Activated naive CD4-positive, alpha-beta T cell (primary cell): ENCODE measurements at regions not wholly inside any gene's neighbourhood (a gene's known extent, or its start where the extent isn't known, plus 50 kb on each side); places are given as distances from the start of the nearest gene placed in this dataset.
"Not testable (repeated sequence)": the region's sequence is repeated elsewhere in the genome, so short reads cannot be mapped to it uniquely, and the experiment has no call there.

Experiments
- DNase-seq, 4 experiments: peaks; one replicate each; lab custom pipeline; 2025; lab: John Stamatoyannopoulos, UW

DNA sequence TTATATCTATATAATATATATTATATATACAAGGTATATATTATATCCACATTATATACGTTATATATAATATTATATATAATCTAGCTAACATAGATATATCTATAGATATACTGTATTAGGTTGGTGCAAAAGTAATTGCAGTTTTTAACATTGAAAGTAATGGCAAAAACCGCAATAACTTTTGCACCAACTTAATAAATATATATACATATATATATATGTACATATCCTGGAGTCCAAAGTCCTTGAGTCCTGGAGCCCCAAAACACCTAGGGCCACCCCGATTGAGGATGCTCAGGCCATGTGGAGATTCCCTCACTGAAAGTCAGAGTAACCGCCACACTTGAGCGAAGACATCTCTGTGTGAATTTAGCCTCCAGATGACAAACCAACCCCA lies 408.2 kb upstream of the AUTS2 start:
- no peak for DNase-seq

DNA sequence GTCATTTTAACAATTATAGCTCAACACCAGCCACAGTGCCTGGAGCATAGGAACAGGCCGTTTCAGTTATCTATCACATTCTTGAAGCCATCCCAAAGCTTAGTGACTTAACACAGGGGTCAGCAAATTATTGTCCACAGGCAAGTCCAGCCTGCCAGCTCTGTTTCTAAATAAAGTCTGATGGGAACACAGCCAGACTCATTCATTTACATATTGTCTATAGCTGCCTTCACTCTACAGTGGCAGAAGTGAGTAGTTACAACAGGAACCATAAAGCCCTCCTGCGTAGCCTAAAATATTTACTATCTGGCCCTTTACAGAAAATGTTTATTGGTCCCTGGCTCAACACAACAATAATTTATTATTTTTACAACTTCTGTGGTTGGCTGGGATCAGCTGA lies 407.5 kb upstream of the AUTS2 start:
- DNase-seq = no peak

DNA sequence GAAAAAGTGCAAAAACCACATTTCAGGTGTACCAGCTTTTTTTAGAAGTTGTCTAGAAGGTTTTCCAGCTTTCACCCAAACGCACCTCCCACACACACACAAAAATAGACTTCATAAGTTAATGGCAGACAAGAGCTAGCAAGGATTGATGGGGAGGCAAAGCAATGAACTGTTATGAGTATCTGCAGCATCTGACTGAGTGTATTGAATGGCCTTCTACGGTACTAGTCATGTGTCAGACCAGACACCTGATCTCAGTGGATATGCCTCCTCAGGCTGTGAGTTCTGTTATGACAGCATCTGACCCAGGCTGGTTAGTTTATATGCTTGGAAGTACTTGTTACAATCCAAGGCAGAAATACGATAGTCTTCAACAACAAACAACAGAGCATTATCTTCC lies 406.1 kb upstream of the AUTS2 start:
- DNase-seq = no peak

DNA sequence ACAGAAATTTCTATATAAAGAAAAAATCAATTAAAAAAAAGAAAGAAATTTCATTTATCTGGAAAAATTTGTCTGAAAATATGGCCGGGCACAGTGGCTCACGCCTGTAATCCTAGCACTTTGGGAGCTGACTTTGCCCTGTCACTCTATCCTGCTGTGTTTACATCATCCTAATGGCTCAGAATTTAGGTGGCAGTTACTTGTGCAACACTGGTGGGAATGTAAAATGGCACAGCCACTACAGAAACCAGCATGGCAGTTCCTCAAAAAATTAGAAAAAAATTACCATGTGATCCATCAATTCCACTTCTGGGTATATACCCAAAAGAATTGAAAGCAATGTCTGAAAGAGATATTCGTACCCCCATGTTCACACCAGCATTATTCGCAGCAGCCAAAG lies 405.2 kb upstream of the AUTS2 start:
- no peak for DNase-seq

DNA sequence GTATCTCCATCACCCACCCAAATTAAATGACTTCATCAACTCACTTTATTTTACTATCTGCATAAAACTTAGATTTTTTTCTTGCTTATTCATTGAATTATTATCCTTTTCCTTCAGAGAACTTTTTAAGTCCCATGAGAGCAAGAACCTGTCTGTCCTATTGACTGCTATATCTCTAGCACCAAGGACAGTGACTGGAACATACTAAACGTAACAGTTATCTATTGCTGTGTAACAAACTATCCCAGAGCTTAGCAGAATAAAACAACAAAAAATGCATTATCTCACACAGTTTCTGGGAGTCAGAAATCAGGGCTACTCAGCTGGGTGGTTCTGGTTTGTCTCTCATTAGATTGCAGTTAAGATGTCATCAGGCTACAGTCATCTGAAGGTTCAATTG lies 401.7 kb upstream of the AUTS2 start:
- no peak for DNase-seq

DNA sequence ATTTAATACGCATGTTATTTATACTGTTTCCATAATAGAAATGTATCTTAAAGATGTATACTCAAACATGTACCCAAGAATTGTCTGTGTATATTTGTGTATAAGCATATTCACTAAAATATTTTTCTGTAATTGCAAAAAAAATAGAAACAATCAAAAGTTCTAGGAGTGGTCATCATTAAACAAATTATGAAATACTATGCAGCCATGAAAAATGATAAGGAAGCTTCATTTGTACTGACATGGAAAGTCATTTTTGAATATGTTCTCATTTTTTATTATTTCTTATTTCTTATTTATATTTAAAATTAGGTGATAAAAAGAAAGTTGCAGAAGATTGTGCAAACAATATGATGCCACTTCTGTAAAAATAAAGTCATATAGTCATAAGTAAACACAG lies 400.0 kb upstream of the AUTS2 start:
- no peak for DNase-seq

DNA sequence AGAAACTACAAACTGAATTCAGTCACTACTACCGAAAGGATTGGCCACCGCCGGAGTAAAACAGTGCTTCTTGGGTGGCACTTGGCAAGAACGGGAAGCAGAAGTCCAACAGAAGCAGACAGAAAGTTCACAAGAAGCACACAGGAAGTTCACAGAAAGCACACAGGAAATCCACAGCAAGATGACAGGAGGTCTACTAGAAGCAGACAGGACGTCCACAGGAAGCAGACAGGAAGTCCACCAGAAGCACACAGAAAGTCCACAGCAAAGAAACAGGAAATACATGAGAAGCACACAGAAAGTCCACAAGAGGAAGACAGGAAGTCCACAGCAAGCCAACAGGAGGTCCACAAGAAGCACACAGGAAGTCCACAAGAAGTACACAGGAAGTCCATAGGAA lies 399.2 kb upstream of the AUTS2 start:
- DNase-seq = no peak

DNA sequence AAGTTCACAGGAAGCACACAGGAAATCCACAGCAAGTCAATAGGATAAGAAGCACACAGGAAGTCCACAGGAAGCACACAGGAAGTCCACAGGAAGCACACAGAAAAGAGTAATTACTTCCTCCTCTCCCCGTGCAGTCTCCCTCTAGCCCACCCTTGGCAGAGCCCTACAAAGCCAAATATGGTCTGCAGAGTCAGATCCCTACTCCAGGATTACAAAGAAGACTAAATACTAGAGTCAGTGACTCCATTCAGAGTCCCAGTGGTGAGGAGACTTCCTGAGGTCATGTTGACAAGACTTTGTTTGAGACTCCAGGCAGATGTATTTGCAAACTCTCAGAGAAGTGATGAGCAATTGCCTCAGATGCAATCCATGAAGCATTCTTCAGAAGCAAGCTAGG lies 398.6 kb upstream of the AUTS2 start:
- DNase-seq = no peak

DNA sequence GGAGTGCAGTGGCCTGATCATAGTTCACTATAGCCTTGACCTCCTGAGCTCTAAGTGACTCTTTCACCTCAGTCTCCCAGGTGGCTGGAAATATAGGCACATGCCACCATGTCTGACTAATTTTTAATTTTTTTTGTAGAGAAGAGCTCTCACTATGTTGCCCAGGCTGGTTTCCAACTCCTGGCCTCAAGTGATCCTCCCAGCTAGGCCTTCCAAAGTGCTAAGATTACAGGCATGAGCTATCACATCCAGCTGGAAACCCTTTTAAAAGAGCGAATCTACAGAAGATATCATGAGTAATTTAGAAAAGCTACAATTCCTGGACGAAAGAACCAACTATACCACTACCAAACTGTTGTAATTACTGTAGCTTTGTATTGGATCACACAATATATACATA lies 394.4 kb upstream of the AUTS2 start:
- no peak for DNase-seq

DNA sequence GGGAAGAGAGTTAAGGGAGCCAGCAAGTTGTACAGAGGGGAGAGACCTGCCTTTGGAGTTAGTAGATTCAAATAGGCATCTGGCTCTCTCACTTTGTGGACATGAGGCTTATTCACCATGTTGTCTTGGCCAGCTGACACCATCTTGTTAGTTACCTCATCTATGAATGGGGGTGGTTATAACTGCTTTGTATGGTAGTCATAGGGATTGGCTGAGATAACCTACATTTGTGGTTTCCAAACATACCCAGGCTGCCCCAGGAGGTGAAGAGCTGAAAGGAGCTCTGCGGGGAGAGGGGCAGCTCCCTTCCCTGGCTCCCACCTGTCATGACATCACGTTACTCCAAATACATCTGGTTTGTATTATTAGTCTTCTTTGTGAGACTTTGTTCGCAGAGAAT lies 393.3 kb upstream of the AUTS2 start:
- no peak for DNase-seq

DNA sequence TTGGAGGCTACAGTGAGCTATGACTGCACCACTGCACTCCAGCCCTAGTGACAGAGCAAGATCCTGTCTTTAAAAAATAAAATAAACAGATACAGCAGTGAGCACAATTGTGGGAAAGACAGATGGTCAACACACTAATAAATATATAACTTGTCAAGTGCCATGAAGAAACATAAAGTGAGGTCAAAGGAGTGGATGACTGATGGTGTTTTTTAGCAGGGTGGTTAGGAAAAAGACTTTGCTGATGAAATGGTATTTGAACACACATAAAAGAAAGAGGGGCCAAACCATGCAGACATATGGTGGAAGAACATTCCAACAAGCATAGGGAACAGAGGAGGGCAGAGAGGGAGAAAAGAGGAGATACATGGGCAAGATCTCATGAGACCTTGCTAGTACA lies 392.7 kb upstream of the AUTS2 start:
- no peak for DNase-seq

DNA sequence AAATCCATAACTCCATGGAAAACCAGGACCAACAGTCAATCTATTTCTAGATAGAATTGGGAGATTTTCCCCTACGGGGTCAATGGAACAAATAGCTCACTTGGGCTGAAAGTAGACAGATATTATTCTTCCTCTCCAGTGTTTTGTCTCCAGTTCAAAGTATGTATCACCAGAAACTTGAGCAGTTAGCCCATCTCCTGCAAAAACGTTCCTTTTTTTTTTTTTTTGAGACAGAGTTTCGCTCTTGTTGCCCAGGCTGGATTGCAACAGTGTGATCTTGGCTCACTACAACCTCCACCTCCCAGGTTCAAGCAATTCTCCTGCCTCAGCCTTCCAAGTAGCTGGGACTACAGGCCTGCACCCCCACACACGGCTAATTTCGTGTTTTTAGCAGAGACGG lies 390.0 kb upstream of the AUTS2 start:
- DNase-seq = no peak

DNA sequence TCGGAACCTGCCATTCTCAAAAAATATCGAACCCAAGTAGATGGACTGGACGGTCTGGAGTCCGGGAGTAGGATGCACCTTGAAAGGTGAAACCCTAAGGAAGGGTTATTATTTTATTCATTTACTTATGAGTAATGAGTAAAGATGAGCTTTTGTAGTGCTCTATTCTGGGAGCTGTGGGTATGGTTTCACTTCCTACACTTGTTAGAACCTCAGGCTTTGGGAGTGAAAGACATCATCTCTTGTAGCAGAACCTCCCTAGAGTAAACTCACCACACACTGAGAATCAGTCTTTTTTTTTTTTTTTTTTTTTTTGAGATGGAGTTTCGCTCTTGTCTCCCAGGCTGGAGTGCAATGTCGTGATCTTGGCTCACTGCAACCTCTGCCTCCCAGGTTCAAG lies 389.4 kb upstream of the AUTS2 start:
- no peak for DNase-seq

DNA sequence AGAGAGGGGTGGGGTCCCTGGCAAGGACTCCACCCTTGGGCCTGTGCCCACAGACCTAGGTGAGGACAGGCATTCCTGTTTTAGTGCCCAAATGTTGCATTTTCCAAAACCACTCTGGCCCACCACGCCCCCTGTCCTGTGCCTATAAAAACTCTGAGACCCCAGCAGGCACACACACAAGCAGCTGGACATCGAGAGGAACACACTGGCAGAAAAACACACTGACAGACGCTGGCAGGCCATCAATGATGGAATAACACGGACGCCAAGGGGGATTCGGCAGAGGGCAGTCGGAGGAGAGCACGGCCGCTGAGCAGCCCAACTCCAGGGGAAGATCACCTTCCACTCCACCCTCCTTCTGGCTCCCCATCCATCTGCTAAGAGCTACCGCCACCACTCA lies 386.9 kb upstream of the AUTS2 start:
- no peak for DNase-seq

DNA sequence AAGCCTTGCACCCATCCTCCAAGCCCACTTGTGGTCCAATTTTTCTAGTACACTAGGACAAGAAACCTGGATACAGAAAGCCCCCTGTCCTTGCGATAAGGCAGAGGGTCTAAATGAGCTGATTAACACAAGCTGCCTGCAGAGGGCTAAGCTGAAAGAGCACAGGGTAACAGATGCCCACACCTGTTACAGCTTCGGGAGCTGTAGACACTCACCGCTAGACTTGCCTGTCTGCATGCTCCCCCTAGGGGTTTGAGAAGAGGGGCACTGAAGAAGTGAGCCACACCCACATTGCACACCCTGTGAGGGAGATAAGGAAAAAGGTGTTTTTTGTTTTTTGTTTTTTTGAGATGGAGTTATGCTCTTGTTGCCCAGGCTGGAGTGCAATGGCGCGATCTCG lies 386.5 kb upstream of the AUTS2 start:
- DNase-seq = no peak

DNA sequence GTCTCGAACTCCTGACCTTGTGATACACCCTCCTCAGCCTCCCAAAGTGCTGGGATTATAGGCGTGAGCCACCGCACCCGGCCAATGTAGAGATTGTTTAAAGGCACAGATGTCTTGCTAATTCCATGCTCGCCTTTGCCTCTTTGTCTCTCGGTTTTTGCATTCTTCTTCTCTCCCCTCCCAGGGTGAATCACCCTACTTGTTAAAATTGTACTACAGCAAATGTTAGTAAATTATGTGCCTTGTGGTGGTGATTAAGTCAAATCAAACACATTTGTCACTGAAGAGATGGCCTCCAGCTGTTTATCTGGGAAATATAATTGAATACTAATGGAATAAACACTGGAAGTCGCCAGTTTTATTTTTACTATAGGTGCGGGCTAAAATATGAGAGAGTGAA lies 384.4 kb upstream of the AUTS2 start:
- no peak for DNase-seq

DNA sequence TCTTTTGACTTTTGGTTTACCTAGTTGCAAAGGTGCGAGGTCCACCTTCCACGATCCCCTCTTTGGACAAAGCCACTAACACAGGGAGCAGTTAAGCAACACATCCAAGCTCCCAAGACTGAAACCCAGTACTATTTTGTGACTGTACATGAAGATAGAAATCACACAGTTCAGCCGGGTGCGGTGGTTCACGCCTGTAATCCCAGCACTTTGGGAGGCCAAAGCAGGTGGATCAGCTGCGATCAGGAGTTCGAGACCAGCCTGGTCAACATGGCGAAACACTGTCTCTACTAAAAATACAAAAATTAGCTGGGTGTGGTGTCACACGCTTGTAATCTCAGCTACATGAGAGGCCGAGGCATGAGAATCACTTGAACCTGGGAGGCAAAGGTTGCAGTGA lies 382.8 kb upstream of the AUTS2 start:
- not testable (repeated sequence) for DNase-seq

DNA sequence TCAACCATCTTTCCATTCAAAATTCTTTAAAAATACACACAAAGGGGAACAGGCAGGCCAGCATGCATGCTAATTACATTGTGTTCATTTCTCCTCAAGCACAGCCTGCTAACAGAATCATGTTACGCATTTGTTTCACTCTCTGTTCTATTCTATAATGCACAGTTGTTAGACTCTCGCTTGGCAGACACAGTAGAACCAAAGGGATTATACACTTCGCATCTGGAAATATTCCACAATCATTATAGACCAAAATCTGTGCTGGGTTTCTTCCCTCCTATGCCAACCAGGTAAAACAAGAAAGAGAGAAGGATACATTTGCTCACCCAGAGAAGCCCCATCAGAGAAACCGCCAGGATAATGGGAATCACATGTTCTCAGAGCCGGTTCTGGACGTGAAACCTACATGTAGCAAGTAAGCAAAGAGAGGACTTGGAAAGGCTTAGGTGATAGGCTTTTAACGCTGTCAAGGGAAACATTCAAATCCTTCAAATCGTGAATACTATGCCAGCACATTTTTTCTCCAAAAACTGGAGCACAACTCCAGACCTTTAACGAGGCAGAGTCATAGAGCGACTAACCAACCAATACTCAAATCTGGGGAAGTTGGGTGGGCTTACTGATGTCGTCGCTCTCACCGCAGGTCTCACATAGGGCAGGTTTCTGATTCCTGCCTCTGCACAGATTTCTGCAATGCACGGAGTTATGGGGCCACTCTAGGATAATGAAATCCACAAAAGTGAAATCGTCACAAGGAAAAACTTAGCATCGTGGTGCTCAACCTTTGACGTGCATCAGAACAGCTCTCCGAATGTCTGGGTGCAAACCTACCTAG lies 380.5 kb upstream of the AUTS2 start:
- DNase-seq = no peak

DNA sequence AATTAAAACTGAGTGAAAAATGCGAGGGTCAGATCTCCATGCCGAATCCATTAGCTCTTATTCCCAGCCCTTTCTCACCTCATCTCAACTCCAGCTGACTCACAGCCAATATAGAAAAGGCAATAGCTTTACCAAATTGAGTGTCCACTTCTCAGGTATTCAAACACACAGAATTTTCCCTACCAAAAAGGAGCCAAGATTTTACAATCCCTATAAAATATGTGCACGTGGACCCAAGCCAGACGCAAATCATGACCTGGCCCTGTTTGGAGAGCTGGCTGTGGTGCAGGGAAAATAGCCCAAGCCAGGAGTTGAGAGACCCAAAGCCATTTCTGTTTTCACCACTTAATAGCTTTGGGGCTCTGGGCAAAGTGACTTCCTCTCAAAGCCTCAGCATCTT lies 379.7 kb upstream of the AUTS2 start:
- no peak for DNase-seq

DNA sequence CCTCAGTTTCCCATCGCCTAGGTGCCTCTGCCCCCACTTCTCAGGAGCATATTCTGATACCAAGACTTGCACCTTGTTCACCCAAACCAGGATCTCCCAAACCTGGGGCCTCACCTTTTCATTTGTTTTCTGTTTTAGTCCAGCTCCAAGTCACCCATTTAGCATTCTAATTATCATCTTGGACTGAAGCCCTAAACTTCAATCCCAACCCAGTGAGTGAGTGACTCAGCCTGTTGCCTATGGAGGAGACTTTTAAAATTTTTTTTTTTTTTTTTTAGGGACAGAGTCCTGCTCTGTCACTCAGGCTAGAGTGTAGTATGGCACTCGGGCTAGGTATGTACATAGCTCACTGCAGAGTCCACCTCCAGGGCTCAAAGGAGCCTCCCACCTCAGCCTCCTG lies 378.9 kb upstream of the AUTS2 start:
- no peak for DNase-seq

DNA sequence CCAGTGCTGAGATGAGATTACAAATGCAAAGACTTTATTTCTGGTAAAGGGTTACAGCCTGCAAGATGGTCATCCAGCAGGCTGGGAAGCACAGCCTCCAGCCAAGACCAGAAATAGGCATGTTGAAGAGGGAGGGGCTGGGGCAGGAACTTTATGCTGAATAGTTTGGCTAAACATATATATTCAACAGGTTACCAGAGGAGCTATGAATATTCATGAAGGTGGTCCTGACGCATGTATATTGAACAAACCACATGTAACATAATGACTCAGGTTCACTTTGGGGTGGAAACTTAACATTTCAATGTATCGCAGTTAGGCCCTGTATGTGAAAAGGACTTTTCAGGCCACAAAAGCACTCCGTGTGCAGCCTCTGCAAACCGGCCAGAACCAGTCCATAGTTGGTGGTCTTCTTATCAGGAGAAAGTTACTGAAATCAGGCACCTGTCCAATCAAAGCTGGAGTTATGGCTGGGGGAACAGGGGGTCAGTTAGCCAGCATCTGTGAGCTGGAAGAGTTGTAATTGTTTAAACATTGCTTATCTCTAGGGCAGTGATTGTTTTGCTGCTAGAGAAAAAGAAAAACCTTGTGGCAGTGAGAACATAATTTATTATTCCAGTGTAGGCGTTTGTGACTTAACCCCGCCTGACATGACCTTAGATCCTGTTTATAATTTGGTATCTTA lies 372.9 kb upstream of the AUTS2 start:
- DNase-seq = no peak

DNA sequence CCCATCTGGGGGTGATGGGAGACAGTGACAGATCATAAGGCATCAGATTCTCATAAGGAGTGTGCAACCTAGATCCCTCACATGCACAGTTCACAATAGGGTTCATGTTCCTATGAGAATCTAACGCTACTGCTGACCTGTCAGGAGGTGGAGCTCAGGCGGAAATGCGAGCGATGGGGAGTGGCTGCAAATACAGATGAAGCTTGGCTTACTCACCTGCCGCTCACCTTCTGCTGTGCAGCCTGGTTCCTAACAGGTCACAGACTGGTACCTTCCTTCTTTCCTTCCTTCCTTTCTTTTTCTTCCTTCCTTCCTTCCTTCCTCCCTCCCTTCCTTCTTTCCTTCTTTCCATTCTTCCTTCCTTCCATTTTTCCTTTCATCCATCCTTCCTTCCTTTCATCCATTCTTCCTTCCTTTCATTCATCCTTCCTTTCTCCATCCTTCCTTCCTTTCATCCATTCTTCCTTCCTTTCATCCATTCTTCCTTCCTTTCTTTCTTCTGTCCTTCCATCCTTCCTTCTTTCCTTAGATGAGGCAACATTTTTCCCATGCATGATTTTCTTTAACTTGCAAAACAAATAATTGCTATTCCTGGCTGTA lies 370.0 kb upstream of the AUTS2 start:
- DNase-seq = no peak
